DMS153 treated with DMSO at 0.1 percent for 48 hours (cell line): ENCODE measurements at regions not wholly inside any gene's neighbourhood (a gene's known extent, or its start where the extent isn't known, plus 50 kb on each side); places are given as distances from the start of the nearest gene placed in this dataset.
"Not testable (repeated sequence)": the region's sequence is repeated elsewhere in the genome, so short reads cannot be mapped to it uniquely, and the experiment has no call there.

Experiments
- DNase-seq: peaks from one replicate; lab custom pipeline; 2025; ENCODE audit not compliant: unreplicated experiment; lab: John Stamatoyannopoulos, UW

GRCh38 chr4:91837608-91838029, 466.1 kb upstream of the GRID2 start:
- DNase-seq = no peak

- DNase-seq = no peak
Observed at GRCh38 chr4:91838181-91838861, 465.4 kb upstream of the GRID2 start.

DNA sequence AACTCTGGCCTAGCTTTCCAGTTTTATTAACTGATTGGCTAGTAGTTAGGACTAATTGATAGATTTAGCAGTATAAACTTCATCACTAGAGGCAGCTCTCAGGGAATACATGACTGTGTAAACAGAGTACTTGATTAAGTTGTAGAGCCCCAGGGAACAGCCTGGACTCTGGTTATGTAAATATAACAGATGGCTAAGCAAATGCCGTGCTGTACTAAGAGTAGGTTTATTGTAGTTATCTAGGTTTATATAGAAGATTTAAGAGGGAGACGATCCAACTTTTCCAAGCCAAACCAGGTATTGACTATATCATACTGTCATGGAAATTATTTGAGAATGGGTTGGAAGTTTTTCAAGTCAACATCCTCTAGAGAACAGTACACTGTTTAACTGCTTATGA, 463.4 kb upstream of the GRID2 start:
- DNase-seq = peak; percentile 80

DNA sequence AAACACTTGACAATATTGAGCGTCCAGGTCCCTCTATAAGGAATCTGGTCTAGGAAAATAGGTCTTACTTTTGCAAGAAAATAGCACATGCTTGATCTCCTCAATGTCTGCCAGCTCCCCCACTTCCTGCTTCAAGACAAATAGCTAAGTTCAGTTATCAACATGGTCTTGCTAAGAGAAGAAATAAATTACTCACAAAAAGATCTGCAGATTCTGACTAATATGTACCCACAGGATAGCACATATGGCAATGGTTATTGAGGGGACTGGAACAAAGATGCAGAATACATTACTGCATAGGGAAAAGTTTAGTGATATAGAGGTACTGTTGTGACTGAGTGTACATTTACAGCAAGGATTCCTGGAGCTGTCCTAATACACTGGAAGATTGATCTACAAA, 457.5 kb upstream of the GRID2 start:
- DNase-seq = no peak

DNA sequence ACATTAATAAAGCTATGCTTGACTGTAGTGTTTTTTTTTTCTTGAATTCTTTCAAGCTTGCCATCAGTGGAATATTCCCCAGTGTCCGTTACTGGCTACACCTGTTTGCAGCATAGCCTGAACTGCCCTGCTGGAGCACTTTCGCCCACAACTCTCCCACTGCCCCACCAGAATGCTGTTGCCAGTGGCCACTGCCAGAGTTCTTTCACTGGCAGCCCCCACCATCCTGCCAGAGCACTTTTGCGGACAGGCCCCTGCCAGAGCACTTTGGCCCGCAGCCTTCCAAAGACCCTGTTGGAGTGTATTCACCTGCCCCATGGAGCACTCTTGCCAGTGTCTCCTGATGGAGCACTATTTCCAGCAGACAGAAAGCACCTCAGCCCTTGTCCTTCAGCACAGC, 452.3 kb upstream of the GRID2 start:
- no peak for DNase-seq

- no peak for DNase-seq
Observed at GRCh38 chr4:91887926-91888325, 415.8 kb upstream of the GRID2 start.

DNA sequence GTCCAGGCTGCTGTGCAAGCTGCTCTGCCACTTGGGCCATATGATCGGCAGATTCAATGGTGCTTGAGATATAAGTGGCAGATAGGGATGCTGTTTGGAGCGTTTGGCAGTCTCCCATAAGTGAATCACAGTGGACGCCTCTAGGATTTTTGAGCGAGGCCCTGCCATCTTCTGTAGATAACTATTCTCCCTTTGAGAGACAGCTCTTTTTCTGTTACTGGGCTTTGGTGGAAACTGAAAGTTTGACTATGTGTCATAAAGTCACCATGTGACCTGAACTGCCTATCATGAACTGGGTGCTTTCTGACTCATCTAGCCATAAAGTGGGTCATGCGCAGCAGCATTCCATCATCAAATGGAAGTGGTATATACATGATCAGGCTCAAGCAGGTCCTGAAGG, 412.5 kb upstream of the GRID2 start:
- DNase-seq = not testable (repeated sequence)

- DNase-seq = no peak
Observed at GRCh38 chr4:91894006-91894405, 409.8 kb upstream of the GRID2 start.

- DNase-seq = no peak
Observed at GRCh38 chr4:91904556-91904955, 399.2 kb upstream of the GRID2 start.

DNA sequence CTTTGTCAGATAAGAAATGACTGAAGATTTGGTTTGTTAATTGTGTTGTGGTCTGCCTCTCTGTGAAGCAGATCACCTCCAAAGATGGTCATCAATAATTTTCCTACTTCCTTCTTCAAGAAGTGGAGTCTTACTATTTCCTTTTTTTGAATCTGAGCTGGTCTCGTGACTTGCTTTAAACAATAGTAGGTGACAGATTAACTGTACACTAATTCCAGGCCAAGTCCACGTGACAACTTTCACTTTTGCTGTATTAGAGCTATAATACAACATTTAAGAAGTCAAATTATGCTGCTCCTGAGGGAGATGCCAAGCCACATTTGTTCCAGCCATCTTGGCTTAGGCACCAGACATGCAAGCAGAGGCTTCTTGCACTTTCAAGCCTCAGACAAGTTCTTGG, 393.8 kb upstream of the GRID2 start:
- no peak for DNase-seq

- peak; percentile 22 for DNase-seq
Observed at GRCh38 chr4:91914176-91914804, 389.5 kb upstream of the GRID2 start.

DNA sequence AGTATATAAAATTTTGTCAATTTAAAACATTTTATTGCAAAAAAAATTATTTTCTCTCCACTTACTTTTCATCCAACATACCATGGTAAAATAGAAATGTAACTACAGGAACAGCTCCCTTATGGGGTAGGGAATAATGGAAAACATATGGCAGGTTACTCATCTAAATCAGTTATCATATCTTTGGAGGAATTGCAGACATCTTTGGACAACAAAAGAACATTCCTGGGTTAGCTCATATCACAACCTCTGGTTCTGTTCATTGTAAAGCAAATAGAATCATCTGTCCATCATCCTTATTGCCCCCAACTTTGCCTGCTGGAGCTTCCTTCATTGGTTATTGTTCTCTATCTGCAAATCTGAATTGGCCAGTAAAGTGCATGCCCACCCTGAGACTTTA, 387.5 kb upstream of the GRID2 start:
- DNase-seq = no peak

DNA sequence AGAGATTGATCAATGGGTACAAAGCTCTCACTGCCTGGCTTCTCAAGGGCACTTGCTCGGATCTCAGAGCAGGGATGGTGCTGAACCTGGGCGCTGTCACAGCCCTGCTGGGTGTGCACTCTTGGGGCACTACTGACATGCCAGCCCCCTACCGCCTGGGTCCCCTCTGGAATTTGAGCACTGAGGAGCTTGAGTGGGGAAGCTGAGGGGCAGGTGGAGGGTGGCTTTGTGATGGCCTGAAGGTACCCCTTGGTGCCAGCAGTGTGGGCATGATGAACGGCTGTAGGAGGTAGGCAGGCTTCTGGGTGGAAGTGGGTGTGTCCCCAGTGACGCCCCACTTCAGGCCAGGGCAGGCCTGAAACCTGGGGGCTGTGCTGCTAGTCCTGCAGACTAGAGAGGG, 379.1 kb upstream of the GRID2 start:
- no peak for DNase-seq

DNA sequence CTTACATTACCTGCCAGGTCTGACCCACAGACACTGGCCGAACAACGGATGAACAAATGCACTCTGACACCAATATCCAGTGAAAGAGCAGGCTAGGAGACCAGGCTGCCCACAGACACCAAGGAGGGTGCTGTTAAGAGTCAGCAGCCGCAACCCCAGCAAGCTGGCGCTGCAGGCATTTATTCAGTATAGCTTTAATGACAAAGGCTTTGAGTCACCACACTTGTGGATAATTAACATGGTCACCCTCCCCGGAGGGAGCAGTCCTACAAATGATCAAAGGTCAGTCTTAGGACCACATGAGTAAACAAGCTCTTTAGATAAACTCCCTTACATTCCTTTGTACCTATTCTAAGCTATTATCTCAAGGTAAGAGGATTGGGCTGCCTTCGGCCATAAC, 368.5 kb upstream of the GRID2 start:
- DNase-seq = no peak

- peak; percentile 65 for DNase-seq
Observed at GRCh38 chr4:91936311-91936710, 367.5 kb upstream of the GRID2 start.

GRCh38 chr4:91957963-91958362, 345.8 kb upstream of the GRID2 start:
- DNase-seq = no peak

DNA sequence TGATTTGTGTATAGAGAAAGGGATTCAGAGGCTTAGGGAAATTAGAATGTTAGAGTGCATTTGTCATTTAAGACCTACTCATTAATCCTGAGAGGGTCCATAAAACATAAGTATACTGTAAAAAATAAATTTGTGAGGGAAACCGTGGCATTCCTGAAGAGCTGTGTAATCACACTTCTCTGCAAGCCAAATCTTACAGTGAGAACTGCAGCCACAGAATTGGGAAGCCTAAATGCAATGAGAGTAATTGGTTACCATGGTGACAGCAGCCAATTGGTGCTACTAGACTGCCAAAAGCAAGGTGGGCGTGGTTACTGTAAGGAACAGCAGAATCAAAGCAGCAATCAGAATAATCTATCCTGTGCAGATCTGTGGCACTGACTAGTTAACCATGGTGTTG, 345.2 kb upstream of the GRID2 start:
- DNase-seq = peak; percentile 1

GRCh38 chr4:91961504-91961903, 342.3 kb upstream of the GRID2 start:
- no peak for DNase-seq

DNA sequence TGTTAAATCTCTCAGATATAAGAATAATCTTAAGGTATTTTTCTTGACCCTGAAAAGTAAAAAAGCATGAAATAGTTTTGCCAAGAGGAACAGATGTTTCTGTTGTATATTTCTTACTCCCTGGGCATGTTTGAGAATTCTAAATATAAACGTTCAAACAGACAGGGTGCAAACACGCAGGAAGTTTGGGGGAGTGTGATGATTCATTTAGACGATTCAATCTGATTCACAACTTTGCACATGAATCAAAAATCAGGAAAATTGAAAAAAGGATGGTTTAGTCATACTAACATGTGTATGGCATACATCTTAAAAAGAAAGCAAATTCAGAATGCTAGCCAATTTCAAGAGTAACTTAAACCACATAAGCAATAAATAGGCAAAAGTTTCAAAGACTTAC, 340.3 kb upstream of the GRID2 start:
- DNase-seq = no peak

DNA sequence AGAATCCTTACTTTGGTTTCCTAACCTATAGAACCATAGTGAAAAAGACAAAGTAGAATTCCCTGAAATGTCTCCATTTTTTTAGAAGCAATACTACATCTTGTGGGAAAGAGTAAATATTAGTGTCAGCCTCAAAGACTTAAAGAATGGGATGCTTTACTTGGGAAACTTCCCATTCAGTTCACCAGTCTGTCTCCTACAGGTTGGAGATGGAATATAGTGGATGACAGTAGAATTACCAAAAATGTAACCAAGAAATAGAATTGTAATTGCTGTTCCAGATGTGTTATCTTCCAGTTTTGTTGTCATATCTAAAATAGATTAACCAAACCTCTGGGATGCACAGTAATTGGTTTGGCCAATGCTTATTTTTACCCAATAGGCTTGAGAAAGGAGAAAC, 338.6 kb upstream of the GRID2 start:
- no peak for DNase-seq

- no peak for DNase-seq
Observed at GRCh38 chr4:91973479-91974153, 330.1 kb upstream of the GRID2 start.

DNA sequence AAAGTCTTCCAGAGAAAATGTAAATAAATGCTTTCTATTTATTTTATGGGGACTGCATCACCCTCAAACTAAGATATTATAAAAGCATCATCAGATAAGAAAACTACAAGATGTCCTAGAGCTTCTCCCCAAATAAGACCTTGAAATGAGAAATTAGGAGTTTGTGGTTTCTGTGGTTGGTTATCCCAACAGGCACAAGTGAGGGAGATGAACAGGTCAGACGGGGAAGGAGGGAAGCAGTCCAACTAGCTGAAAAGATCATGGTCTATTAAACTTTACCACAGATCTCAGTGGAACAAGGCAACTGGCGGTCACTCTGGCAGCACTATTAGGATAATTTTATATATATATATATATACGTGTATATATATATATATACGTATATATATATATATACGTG, 319.3 kb upstream of the GRID2 start:
- no peak for DNase-seq
